Neural progenitor cell (in vitro differentiated cells): ENCODE measurements at regions not wholly inside any gene's neighbourhood (a gene's known extent, or its start where the extent isn't known, plus 50 kb on each side); places are given as distances from the start of the nearest gene placed in this dataset.

ENCODE experiments used
- EZH2 ChIP-seq: fragments of 200-600 bp; sonication (generic); IDR thresholded peaks from 2 replicates; pipeline ENCODE4 v1.6.1; 2017; ENCODE audit warnings: antibody characterized with exemption, mild to moderate bottlenecking, moderate library complexity
- TF ChIP-seq, protein P1 (sequence below): fragments of 200-600 bp; sonication (generic); IDR thresholded peaks from 2 replicates; pipeline ENCODE4 v1.5.1; 2017; ENCODE audit warnings: antibody characterized with exemption, mild to moderate bottlenecking

DNA sequence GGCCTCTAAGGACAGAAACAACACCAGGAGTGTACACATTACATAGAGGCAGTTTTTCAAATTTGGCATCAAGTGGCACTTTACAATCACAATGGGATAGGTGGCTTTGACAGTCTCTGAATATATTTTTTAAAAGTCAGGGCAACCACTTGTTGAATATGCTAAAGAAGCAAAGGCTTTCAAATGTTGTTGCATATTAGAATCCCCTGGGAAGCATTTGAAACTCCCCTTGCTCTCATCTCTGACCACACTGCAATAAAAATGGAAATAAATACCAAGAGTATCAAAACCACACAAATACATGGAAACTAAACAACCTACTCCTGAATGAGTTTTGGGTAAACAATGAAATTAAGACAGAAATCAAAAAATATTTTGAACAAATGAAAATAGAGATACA lies 106.5 kb upstream of the RAB11FIP2 start:
- TF ChIP-seq, protein P1, sequence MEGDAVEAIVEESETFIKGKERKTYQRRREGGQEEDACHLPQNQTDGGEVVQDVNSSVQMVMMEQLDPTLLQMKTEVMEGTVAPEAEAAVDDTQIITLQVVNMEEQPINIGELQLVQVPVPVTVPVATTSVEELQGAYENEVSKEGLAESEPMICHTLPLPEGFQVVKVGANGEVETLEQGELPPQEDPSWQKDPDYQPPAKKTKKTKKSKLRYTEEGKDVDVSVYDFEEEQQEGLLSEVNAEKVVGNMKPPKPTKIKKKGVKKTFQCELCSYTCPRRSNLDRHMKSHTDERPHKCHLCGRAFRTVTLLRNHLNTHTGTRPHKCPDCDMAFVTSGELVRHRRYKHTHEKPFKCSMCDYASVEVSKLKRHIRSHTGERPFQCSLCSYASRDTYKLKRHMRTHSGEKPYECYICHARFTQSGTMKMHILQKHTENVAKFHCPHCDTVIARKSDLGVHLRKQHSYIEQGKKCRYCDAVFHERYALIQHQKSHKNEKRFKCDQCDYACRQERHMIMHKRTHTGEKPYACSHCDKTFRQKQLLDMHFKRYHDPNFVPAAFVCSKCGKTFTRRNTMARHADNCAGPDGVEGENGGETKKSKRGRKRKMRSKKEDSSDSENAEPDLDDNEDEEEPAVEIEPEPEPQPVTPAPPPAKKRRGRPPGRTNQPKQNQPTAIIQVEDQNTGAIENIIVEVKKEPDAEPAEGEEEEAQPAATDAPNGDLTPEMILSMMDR, result no peak
- no peak for TF ChIP-seq EZH2
